HL-60 (cell line): ENCODE measurements at regions not wholly inside any gene's neighbourhood (a gene's known extent, or its start where the extent isn't known, plus 50 kb on each side); places are given as distances from the start of the nearest gene placed in this dataset.

ENCODE experiments used
- DNase-seq, 2 experiments: peaks; one replicate each; pipeline ENCODE4 v3.0.0-alpha.2; 2010 to 2020; ENCODE audit warnings: low read depth in 1 of 2, low spot score in 1 of 2
- H3K27ac ChIP-seq: fragments of 250-450 bp; sonication (Bioruptor Pico); replicated peaks from 2 replicates; pipeline ENCODE4 v1.5.1; 2020; ENCODE audit warnings: mild to moderate bottlenecking, moderate library complexity
- H3K27me3 ChIP-seq: fragments of 250-450 bp; sonication (Bioruptor Pico); 2 replicates; pipeline ENCODE4 v1.5.1; 2021; ENCODE audit warnings: mild to moderate bottlenecking, moderate library complexity; ENCODE audit not compliant: insufficient read depth, poor library complexity, severe bottlenecking
- H3K4me3 ChIP-seq: replicated peaks from 2 replicates; pipeline ENCODE4 v1.5.1; 2011; ENCODE audit warnings: mild to moderate bottlenecking, control low read depth, low read length; ENCODE audit not compliant: insufficient read depth
- CTCF ChIP-seq: IDR thresholded peaks from one replicate; pipeline ENCODE4 v1.5.1; 2011; ENCODE audit warnings: low read length, control low read depth, inconsistent platforms; ENCODE audit not compliant: insufficient read depth
- GABPA ChIP-seq: IDR thresholded peaks from 2 replicates; pipeline ENCODE4 v1.6.1; 2012; ENCODE audit warnings: low read depth
- POLR2AphosphoS5 ChIP-seq: IDR thresholded peaks from 2 replicates; pipeline ENCODE4 v1.6.1; 2012; ENCODE audit warnings: low read depth
- REST ChIP-seq: IDR thresholded peaks from 2 replicates; pipeline ENCODE4 v1.6.1; 2012; ENCODE audit warnings: low read depth; ENCODE audit not compliant: insufficient replicate concordance
- SPI1 ChIP-seq: IDR thresholded peaks from 2 replicates; pipeline ENCODE4 v1.6.1; 2012; ENCODE audit warnings: low read depth, mild to moderate bottlenecking, borderline replicate concordance

DNA sequence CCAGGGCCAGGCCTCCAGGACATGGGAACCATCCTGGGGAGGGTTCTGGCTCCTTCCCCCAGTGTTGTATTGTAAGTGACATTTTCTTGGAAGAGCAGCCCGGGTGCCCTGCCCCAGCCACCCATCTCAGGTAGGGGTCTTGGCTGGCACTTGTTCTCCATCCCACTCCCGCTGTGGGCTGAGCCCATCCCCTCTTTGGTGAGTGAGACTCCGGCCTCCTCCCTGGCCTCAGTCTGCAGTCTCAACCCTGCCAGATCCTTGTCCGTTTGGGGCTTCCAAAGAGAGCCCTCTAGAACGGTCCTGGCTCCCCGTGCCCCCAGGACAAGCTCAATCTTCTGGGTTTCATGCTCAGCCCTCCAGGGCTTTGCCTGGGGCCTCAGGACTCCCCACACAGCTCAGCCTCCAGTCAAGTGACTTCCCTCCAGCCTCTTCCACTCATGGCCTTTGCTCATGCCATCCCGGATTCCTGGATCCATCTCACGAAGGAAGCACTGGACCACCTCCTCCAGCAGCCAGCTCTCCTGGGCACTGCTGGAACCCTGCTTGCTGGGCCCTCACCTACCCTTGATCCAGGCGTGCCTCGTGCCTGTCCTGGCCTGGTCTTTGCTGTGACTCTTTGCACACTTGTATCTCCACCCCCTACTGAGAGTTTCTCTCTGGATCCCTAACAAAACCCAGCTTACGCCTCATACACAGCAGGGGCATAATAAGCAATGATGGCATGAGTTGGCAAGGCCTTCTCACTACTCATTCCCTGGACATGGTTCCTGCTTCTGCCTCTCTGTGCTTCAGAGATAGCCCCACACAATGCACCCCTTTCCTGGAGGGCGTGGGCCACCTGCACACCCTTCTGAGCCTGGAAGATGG, 297.4 kb upstream of the RTL1 start:
- no peak overlapping the region for H3K27ac ChIP-seq
- no peak for DNase-seq
- no peak overlapping the region for H3K4me3 ChIP-seq
- TF ChIP-seq REST, result no peak
- no peaks in the 10 kb centered on the region for H3K27me3 ChIP-seq

- no peaks in the 10 kb centered on the region for H3K27me3 ChIP-seq
- H3K4me3 ChIP-seq, result no peak overlapping the region
- H3K27ac ChIP-seq, result no peak overlapping the region
- TF ChIP-seq GABPA (no peak), SPI1 (no peak), CTCF (no peak), REST (no peak), POLR2AphosphoS5 (no peak)
- DNase-seq, result no peak
These were observed 298.1 kb upstream of the RTL1 start for GRCh38 chr14:101201535-101202151.

DNA sequence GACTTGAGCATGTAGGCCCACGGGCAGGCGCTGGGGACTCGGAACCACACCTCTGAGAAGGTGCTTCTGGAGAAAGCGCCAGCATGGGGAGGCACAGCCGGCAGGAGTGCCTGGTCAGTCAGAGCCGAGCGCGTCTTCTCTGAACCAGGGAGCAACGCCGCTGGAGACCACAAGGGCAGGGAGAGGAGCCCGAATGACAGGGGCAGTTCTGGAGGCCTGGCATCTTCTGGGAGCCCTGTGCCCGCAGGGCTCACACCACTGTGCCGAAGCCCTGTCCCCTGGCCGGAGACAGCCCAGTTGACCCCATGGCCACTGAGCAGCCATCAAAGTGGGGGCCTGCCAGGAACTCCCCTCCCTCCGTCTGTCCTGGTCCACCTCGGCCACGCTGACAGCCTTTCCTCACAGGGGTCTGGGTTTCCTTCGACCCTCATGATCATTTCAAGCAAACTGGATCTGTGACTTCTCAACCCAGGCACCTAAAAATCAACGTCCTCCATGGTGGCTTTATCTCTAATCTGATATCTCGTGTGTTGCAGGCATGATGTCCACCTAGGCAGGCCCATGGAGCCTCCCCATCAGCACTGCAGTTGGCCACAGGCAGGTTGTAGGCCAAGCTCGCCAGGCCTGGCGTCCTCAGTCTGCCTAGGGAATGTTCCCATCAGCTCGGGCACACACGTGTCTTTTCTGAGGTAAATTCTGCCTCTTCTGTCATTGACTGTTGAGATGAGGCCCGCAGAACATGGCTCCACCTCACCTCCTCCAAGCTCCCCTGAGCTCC, 299.3 kb upstream of the RTL1 start:
- no peak for TF ChIP-seq SPI1
- no peak for TF ChIP-seq POLR2AphosphoS5
- TF ChIP-seq GABPA, result no peak
- TF ChIP-seq REST, result no peak
- no peak for TF ChIP-seq CTCF
- DNase-seq, result no peak
- no peak overlapping the region for H3K27ac ChIP-seq
- H3K4me3 ChIP-seq, result no peak overlapping the region
- no peaks in the 10 kb centered on the region for H3K27me3 ChIP-seq
